Epidermal melanocyte (primary cell): ENCODE measurements at regions not wholly inside any gene's neighbourhood (a gene's known extent, or its start where the extent isn't known, plus 50 kb on each side); places are given as distances from the start of the nearest gene placed in this dataset.

Experiments
- DNase-seq: peaks from one replicate; pipeline ENCODE4 v3.0.0; 2011; ENCODE audit warnings: low spot score; ENCODE audit not compliant: insufficient read length

DNA sequence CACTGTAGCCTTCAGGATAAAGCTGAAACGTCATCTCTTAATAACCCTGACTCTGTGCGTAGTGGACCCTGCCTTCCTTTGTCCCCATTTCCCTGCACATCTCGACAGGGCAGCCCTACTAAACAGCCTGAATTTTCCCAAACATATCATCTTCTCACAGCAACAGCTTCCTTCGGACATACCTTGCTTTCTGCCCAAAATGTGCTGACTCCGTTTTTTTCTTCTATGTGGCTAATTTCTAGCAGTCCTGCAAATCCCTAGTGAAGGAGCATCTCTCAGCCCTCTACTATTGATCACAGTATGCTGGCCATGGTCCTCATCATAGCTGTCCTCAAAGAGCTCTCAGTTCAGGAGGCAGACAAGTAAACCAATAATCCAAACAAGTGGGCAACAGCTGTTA, 53.1 kb upstream of the PCED1B start:
- no peak for DNase-seq
